ENCODE measurements at regions not wholly inside any gene's neighbourhood (a gene's known extent, or its start where the extent isn't known, plus 50 kb on each side); places are given as distances from the start of the nearest gene placed in this dataset.

DNA sequence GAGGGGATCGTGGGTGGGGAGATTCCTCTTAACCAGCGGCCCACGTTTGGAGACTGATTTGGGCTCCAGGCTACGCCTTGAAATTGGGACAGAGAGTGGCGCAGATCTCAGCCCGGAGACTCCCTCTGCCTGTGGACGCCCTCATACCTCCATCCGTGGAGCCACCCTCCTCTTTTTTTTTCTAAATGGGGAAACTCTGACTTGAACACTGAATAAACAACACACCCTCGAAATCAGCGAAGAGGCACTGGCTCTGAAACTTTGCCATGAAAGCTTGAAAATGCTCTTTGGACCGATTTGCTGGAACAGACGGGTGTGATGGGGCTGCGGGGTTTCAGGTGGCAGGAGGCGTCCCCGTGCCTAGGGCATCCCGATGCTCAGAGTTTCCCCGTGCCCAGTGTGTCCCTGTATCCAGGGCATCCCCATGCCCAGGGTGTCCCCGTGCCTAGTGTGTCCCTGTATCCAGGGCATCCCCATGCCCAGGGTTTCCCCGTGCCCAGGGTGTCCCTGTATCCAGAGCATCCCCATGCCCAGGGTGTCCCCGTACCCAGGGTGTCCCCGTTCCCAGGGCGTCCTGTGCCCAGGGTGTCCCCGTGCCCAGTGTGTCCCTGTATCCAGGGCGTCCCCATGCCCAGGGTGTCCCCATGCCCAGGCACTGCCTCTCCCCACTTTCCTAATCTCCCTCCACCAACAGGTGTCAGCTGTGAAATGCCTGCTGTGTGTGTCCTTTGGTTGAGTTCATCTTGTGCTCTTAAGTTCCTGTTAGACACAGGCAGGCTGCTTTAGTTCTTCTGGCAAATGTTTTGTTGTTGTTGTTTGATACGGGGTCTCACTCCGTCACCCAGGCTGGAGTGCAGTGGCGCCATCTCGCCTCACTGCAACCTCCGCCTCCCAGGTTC, 187.0 kb downstream of the SEC14L1 start:
- no peak for DNase-seq (ENCODE audit: low read depth)
- no peak for TF ChIP-seq CTCF (conservative IDR thresholded peaks at IDR 0.05; ENCODE audit: low read depth, low read length)
- H3K4me3 ChIP-seq (ENCODE audit: low read length): no peak overlapping the region

GRCh38 chr17:77328823-77329740, 188.3 kb downstream of the SEC14L1 start:
- TF ChIP-seq CTCF (conservative IDR thresholded peaks at IDR 0.05; ENCODE audit: low read depth, low read length): no peak
- DNase-seq (ENCODE audit: low read depth): no peak
- H3K4me3 ChIP-seq (ENCODE audit: low read length): no peak overlapping the region

GRCh38 chr17:77329741-77330531, 189.2 kb downstream of the SEC14L1 start:
- no peak overlapping the region for H3K4me3 ChIP-seq (ENCODE audit: low read length)
- DNase-seq (ENCODE audit: low read depth): no peak

GRCh38 chr17:77330602-77331081, 189.9 kb downstream of the SEC14L1 start:
- no peak for DNase-seq (ENCODE audit: low read depth)
- no peak for TF ChIP-seq CTCF (conservative IDR thresholded peaks at IDR 0.05; ENCODE audit: low read depth, low read length)
- H3K4me3 ChIP-seq (ENCODE audit: low read length): no peak overlapping the region

More at GRCh38 chr17:77329741-77330531, 189.2 kb downstream of the SEC14L1 start:
- no peak for TF ChIP-seq CTCF (conservative IDR thresholded peaks at IDR 0.05; ENCODE audit: low read depth, low read length)

- no peak overlapping the region for H3K4me3 ChIP-seq (ENCODE audit: low read length)
- no peak for DNase-seq (ENCODE audit: low read depth)
- TF ChIP-seq CTCF (conservative IDR thresholded peaks at IDR 0.05; ENCODE audit: low read depth, low read length): peak; percentile 92
These were observed 190.6 kb downstream of the SEC14L1 start for GRCh38 chr17:77331301-77331864.
